ENCODE measurements at regions not wholly inside any gene's neighbourhood (a gene's known extent, or its start where the extent isn't known, plus 50 kb on each side); places are given as distances from the start of the nearest gene placed in this dataset.

DNA sequence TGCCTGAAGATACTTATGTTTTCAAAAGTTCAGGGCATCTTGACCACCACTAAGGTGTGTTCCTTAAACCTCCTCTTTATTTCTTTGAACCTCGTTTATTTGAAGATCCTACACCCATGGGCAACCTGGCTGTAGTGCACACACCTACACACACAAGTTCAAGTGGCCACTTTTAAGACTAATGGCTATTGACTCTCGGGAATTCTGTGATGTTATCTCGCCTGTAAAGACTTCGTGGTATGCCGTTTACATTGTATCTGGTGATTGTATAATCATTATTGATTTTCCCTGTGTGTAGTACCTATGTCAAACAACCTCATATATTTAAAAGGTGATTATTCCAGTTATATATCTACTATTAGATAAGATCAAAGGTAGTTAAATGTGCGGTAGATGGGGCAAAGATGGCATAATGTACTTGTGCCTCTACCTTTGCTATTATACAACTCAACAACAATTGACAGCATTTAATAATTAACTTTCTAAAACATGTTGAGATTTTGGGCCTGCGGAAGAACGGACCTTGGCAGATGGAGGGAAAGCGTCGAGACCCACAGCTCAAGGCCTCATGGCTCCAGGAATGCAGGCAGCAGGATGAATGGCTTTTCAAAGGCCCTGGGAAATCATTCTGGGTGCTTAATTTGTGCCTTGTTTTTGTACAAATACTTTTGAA is 51.4 kb upstream of the IRX2 start:
- TF ChIP-seq, protein P1, sequence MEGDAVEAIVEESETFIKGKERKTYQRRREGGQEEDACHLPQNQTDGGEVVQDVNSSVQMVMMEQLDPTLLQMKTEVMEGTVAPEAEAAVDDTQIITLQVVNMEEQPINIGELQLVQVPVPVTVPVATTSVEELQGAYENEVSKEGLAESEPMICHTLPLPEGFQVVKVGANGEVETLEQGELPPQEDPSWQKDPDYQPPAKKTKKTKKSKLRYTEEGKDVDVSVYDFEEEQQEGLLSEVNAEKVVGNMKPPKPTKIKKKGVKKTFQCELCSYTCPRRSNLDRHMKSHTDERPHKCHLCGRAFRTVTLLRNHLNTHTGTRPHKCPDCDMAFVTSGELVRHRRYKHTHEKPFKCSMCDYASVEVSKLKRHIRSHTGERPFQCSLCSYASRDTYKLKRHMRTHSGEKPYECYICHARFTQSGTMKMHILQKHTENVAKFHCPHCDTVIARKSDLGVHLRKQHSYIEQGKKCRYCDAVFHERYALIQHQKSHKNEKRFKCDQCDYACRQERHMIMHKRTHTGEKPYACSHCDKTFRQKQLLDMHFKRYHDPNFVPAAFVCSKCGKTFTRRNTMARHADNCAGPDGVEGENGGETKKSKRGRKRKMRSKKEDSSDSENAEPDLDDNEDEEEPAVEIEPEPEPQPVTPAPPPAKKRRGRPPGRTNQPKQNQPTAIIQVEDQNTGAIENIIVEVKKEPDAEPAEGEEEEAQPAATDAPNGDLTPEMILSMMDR (IDR thresholded peaks at IDR 0.05), result no peak
- no peak for TF ChIP-seq POLR2A (IDR thresholded peaks at IDR 0.05)

Data from thyroid gland (tissue), 4 donors.